ENCODE measurements at regions not wholly inside any gene's neighbourhood (a gene's known extent, or its start where the extent isn't known, plus 50 kb on each side); places are given as distances from the start of the nearest gene placed in this dataset.
A peak's percentile ranks its signal among the peaks of the same experiment; 100 is the strongest.

GRCh38 chr12:64943686-64944085 lies 119.2 kb downstream of the TBC1D30 start:
- TF ChIP-seq CTCF (IDR thresholded peaks at IDR 0.05; ENCODE audit: unreplicated experiment), result no peak
- Mint-ChIP-seq H3K27me3 (ENCODE audit: unreplicated experiment) (no peaks in the 10 kb centered on the region), H3K27ac (ENCODE audit: unreplicated experiment) (no peak overlapping the region), H3K4me1 (ENCODE audit: unreplicated experiment) (peaks cover 9% of the 10 kb centered on the region), H3K9me3 (ENCODE audit: unreplicated experiment) (no peaks in the 10 kb centered on the region), H3K4me3 (ENCODE audit: unreplicated experiment) (no peak overlapping the region), H3K36me3 (ENCODE audit: low read depth, unreplicated experiment) (no peaks in the 10 kb centered on the region)
- DNase-seq (ENCODE audit: low spot score), result no peak

- Mint-ChIP-seq H3K4me1 (ENCODE audit: unreplicated experiment) (peaks cover 9% of the 10 kb centered on the region), H3K4me3 (ENCODE audit: unreplicated experiment) (no peak overlapping the region), H3K36me3 (ENCODE audit: low read depth, unreplicated experiment) (no peaks in the 10 kb centered on the region), H3K27ac (ENCODE audit: unreplicated experiment) (no peak overlapping the region), H3K9me3 (ENCODE audit: unreplicated experiment) (no peaks in the 10 kb centered on the region), H3K27me3 (ENCODE audit: unreplicated experiment) (no peaks in the 10 kb centered on the region)
- no peak for TF ChIP-seq CTCF (IDR thresholded peaks at IDR 0.05; ENCODE audit: unreplicated experiment)
- no peak for DNase-seq (ENCODE audit: low spot score)
Observed at GRCh38 chr12:64944966-64945365, 120.5 kb downstream of the TBC1D30 start.

- no peak overlapping the region for H3K4me3 Mint-ChIP-seq (ENCODE audit: unreplicated experiment)
- H3K36me3 Mint-ChIP-seq (ENCODE audit: low read depth, unreplicated experiment), result no peaks in the 10 kb centered on the region
- no peak for DNase-seq (ENCODE audit: low spot score)
- no peaks in the 10 kb centered on the region for H3K27me3 Mint-ChIP-seq (ENCODE audit: unreplicated experiment)
- peaks cover 17% of the 10 kb centered on the region for H3K4me1 Mint-ChIP-seq (ENCODE audit: unreplicated experiment)
- TF ChIP-seq CTCF (IDR thresholded peaks at IDR 0.05; ENCODE audit: unreplicated experiment), result no peak
- H3K27ac Mint-ChIP-seq (ENCODE audit: unreplicated experiment), result no peak overlapping the region
- H3K9me3 Mint-ChIP-seq (ENCODE audit: unreplicated experiment), result no peaks in the 10 kb centered on the region
Observed at GRCh38 chr12:64946132-64946829, 121.8 kb downstream of the TBC1D30 start.

- Mint-ChIP-seq H3K27me3 (ENCODE audit: unreplicated experiment) (no peaks in the 10 kb centered on the region), H3K9me3 (ENCODE audit: unreplicated experiment) (no peaks in the 10 kb centered on the region), H3K36me3 (ENCODE audit: low read depth, unreplicated experiment) (no peaks in the 10 kb centered on the region), H3K4me3 (ENCODE audit: unreplicated experiment) (no peak overlapping the region), H3K4me1 (ENCODE audit: unreplicated experiment) (peaks cover 19% of the 10 kb centered on the region), H3K27ac (ENCODE audit: unreplicated experiment) (peak overlapping the region; percentile 4)
- no peak for DNase-seq (ENCODE audit: low spot score)
- no peak for TF ChIP-seq CTCF (IDR thresholded peaks at IDR 0.05; ENCODE audit: unreplicated experiment)
Observed at GRCh38 chr12:64950711-64951298, 126.4 kb downstream of the TBC1D30 start.

GRCh38 chr12:64951944-64952343 lies 127.5 kb downstream of the TBC1D30 start:
- peaks cover 13% of the 10 kb centered on the region for H3K4me1 Mint-ChIP-seq (ENCODE audit: unreplicated experiment)
- DNase-seq (ENCODE audit: low spot score), result no peak
- TF ChIP-seq CTCF (IDR thresholded peaks at IDR 0.05; ENCODE audit: unreplicated experiment), result no peak
- no peak overlapping the region for H3K27ac Mint-ChIP-seq (ENCODE audit: unreplicated experiment)
- no peaks in the 10 kb centered on the region for H3K36me3 Mint-ChIP-seq (ENCODE audit: low read depth, unreplicated experiment)
- H3K9me3 Mint-ChIP-seq (ENCODE audit: unreplicated experiment), result no peaks in the 10 kb centered on the region
- no peak overlapping the region for H3K4me3 Mint-ChIP-seq (ENCODE audit: unreplicated experiment)
- no peaks in the 10 kb centered on the region for H3K27me3 Mint-ChIP-seq (ENCODE audit: unreplicated experiment)

All from endothelial cell (in vitro differentiated cells).